Neutrophil (primary cell): ENCODE measurements at regions not wholly inside any gene's neighbourhood (a gene's known extent, or its start where the extent isn't known, plus 50 kb on each side); places are given as distances from the start of the nearest gene placed in this dataset.
"Not testable (repeated sequence)": the region's sequence is repeated elsewhere in the genome, so short reads cannot be mapped to it uniquely, and the experiment has no call there.

ENCODE experiments used
- H3K27ac ChIP-seq: fragments of 200-600 bp; sonication (generic); 2 replicates; pipeline ENCODE4 v1.5.1; 2016; ENCODE audit warnings: mild to moderate bottlenecking, moderate library complexity
- H3K27me3 ChIP-seq: fragments of 200-600 bp; sonication (generic); 2 replicates; pipeline ENCODE4 v1.6.0; 2016; ENCODE audit warnings: mild to moderate bottlenecking
- H3K36me3 ChIP-seq: fragments of 200-600 bp; sonication (generic); 2 replicates; pipeline ENCODE4 v1.5.1; 2017
- H3K4me1 ChIP-seq, 2 experiments: fragments of 200-600 bp in 1 of 2; sonication (generic) in 1 of 2; 1 replicate in 1 of 2; 2 replicates in 1 of 2; pipeline versions ENCODE4 v1.5.1 to v1.6.1; 2013 to 2016; ENCODE audit warnings: low read depth in 1 of 2, low read length in 1 of 2, mild to moderate bottlenecking in 1 of 2, moderate library complexity in 1 of 2; ENCODE audit not compliant: control insufficient read depth in 1 of 2, insufficient read depth in 1 of 2
- H3K4me3 ChIP-seq, 2 experiments: fragments of 200-600 bp in 1 of 2; sonication (generic) in 1 of 2; 1 replicate in 1 of 2; 2 replicates in 1 of 2; pipeline ENCODE4 v1.5.1; 2013 to 2016; ENCODE audit warnings: low read depth in 1 of 2, low read length in 1 of 2, mild to moderate bottlenecking in 1 of 2, moderate library complexity in 1 of 2
- H3K9me3 ChIP-seq: fragments of 200-600 bp; sonication (generic); 2 replicates; pipeline ENCODE4 v1.5.1; 2016
- TF ChIP-seq, protein P1 (sequence below): fragments of 200-600 bp; sonication (generic); IDR thresholded peaks from 2 replicates; pipeline ENCODE4 v1.5.1; 2016; ENCODE audit warnings: antibody characterized with exemption

DNA sequence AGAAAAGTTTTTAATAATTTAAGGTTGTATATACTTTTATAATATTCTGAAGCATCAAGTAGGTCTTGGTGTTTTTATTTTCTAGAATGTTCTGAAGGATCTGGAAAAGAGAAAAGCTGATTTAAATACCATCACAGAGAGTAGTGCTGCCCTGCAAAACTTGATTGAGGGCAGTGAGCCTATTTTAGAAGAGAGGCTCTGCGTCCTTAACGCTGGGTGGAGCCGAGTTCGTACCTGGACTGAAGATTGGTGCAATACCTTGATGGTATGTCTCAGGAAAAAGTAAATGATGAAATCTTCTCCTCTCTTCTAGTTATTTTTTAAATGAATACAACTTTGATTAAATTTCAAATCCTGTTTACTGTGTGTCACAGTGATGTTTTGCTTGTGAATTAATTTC is 225.7 kb downstream of the UTRN start:
- no peaks in the 10 kb centered on the region for H3K4me1 ChIP-seq
- H3K36me3 ChIP-seq, result peaks cover 32% of the 10 kb centered on the region
- H3K27ac ChIP-seq, result no peak overlapping the region
- H3K27me3 ChIP-seq, result no peaks in the 10 kb centered on the region
- no peak overlapping the region for H3K4me3 ChIP-seq
- TF ChIP-seq, protein P1, sequence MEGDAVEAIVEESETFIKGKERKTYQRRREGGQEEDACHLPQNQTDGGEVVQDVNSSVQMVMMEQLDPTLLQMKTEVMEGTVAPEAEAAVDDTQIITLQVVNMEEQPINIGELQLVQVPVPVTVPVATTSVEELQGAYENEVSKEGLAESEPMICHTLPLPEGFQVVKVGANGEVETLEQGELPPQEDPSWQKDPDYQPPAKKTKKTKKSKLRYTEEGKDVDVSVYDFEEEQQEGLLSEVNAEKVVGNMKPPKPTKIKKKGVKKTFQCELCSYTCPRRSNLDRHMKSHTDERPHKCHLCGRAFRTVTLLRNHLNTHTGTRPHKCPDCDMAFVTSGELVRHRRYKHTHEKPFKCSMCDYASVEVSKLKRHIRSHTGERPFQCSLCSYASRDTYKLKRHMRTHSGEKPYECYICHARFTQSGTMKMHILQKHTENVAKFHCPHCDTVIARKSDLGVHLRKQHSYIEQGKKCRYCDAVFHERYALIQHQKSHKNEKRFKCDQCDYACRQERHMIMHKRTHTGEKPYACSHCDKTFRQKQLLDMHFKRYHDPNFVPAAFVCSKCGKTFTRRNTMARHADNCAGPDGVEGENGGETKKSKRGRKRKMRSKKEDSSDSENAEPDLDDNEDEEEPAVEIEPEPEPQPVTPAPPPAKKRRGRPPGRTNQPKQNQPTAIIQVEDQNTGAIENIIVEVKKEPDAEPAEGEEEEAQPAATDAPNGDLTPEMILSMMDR, result no peak
- no peaks in the 10 kb centered on the region for H3K9me3 ChIP-seq

DNA sequence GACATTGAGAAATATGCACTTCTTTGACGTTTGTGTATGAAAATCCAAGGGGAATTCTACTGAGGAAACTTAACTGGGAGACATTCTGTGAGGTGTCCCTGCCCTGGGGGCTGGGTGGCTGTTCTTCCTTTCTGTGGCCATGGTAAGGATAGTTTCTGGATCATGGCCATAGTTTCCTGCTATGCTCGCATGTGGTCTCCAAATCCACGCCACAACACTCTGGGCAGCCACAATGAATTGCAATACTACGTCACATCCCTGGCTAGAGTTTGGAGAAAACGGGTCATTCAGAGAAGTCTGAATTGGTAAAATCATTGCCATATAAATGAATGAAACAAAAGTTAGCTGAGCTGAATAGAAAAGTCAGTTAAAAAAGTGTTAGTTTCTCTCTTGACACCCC is 230.6 kb downstream of the UTRN start:
- H3K4me1 ChIP-seq, result no peaks in the 10 kb centered on the region
- TF ChIP-seq, protein P1, result no peak
- no peak overlapping the region for H3K27ac ChIP-seq
- H3K27me3 ChIP-seq, result no peaks in the 10 kb centered on the region
- H3K9me3 ChIP-seq, result no peaks in the 10 kb centered on the region
- no peak overlapping the region for H3K4me3 ChIP-seq
- peaks cover 56% of the 10 kb centered on the region for H3K36me3 ChIP-seq

DNA sequence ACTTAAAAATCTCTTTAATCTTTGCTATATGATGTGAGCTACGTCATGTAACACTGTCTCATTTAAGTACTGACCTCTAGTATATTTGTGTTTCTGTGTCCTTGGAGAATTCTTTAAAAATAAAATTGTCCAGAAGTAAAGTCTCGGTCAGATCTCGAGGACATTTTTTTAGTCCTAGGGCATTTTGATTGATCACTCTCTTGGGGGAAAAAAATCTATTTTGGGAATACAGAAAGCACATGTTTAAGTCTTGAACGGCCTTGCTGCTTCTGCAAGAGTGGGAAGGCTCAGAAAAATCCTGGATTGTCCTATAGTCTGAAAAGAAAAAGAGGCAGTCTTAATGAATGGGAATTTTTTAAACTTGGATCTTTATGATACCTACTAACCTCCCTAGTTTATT is 234.3 kb downstream of the UTRN start:
- no peak overlapping the region for H3K27ac ChIP-seq
- H3K27me3 ChIP-seq, result no peaks in the 10 kb centered on the region
- H3K4me1 ChIP-seq, result no peaks in the 10 kb centered on the region
- H3K36me3 ChIP-seq, result peaks cover 76% of the 10 kb centered on the region
- H3K9me3 ChIP-seq, result no peaks in the 10 kb centered on the region
- TF ChIP-seq, protein P1, result no peak
- no peak overlapping the region for H3K4me3 ChIP-seq

DNA sequence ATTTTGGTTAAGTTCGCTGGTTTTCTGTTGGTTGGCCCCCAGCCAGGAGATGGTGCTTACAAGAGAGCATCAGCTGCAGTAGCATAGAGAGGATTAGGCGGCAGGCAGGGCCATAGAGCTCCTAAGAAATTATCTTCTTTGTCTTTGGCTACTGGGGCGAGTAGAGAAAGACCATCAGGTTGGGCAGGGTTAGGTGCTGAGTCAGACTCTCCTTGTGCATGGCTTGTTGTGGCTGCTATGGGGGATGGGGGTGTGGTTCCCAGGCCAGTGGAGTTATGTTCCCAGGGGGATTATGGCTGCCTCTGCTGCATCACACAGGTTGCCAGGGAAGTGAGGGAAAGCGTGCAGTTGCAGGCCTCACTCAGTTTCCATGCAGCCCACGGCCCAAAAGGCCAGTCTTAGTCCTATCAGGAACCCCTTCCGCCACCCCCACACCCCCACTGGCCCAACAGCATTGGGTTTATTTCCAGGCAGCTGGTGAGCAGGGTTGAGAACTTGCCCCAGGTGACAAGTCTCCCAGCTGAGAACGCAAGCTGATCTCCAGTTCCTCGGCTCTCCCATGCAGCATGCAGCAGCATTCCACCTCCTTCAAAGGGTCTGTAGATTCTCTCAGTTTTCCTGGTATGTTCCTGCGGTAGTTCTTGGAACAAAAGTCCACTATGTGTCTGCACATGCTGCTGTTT is 243.7 kb downstream of the UTRN start:
- no peak overlapping the region for H3K27ac ChIP-seq
- no peaks in the 10 kb centered on the region for H3K4me1 ChIP-seq
- no peaks in the 10 kb centered on the region for H3K27me3 ChIP-seq
- TF ChIP-seq, protein P1, result no peak
- no peak overlapping the region for H3K4me3 ChIP-seq
- H3K36me3 ChIP-seq, result peaks cover 58% of the 10 kb centered on the region
- no peaks in the 10 kb centered on the region for H3K9me3 ChIP-seq

DNA sequence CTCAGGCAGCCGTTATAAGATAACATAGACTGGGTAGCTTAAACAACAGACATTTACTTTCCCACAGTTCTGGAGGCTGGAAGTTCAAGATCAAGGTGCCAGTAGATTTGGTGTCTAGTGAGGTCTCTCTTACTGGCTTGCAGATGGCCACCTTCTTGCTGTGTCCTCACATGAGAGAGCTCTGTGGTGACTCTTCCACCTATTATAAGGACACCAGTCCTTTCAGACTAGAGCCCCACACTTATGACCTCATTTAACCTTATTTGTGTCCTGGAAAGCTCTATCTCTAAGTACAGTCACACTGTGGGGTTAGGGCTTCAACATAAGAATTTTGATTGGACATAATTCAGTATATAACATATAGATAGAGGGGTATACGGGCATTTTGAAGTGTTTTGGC is 245.0 kb downstream of the UTRN start:
- no peaks in the 10 kb centered on the region for H3K4me1 ChIP-seq
- H3K9me3 ChIP-seq, result no peaks in the 10 kb centered on the region
- peaks cover 64% of the 10 kb centered on the region for H3K36me3 ChIP-seq
- no peak overlapping the region for H3K27ac ChIP-seq
- no peaks in the 10 kb centered on the region for H3K27me3 ChIP-seq
- no peak overlapping the region for H3K4me3 ChIP-seq
- TF ChIP-seq, protein P1, result no peak

DNA sequence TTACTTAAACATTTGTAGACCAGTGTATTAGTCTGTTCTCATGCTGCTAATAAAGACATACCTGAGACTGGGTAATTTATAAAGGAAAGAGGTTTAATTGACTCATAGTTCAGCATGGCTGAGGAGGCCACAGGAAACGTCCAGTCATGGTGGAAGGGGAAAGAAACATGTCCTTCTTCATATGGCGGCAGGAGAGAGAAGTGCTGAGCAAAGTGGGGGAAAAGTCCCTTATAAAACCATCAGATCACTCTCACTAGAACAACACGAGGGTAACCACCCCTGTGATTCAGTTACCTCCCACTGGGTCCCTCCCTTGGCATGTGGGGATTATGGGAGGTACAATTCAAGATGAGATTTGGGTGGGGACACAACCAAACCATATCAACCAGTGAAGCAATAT is 247.1 kb downstream of the UTRN start:
- H3K36me3 ChIP-seq, result peaks cover 63% of the 10 kb centered on the region
- H3K27me3 ChIP-seq, H3K4me3 ChIP-seq, H3K4me1 ChIP-seq, H3K27ac ChIP-seq, H3K9me3 ChIP-seq: not testable (repeated sequence)
